K562 (cell line): ENCODE measurements at regions not wholly inside any gene's neighbourhood (a gene's known extent, or its start where the extent isn't known, plus 50 kb on each side); places are given as distances from the start of the nearest gene placed in this dataset.

Source experiments
- CHD1 ChIP-seq: fragments of 200-600 bp; sonication (generic); IDR thresholded peaks from one replicate; pipeline ENCODE4 v1.6.1; 2012; ENCODE audit warnings: mild to moderate bottlenecking, moderate library complexity, low read length, inconsistent platforms
- ZNF780A ChIP-seq: fragments of 250-450 bp; sonication (Bioruptor Pico); IDR thresholded peaks from 2 replicates; pipeline ENCODE4 v1.5.0; 2021; ENCODE audit warnings: mild to moderate bottlenecking

GRCh38 chr15:26087395-26087794 is 224.3 kb upstream of the ATP10A start:
- TF ChIP-seq ZNF780A (CRISPR knock-in tag) (no peak), CHD1 (no peak)
